ENCODE measurements at regions not wholly inside any gene's neighbourhood (a gene's known extent, or its start where the extent isn't known, plus 50 kb on each side); places are given as distances from the start of the nearest gene placed in this dataset.
"Not testable (repeated sequence)": the region's sequence is repeated elsewhere in the genome, so short reads cannot be mapped to it uniquely, and the experiment has no call there.

DNA sequence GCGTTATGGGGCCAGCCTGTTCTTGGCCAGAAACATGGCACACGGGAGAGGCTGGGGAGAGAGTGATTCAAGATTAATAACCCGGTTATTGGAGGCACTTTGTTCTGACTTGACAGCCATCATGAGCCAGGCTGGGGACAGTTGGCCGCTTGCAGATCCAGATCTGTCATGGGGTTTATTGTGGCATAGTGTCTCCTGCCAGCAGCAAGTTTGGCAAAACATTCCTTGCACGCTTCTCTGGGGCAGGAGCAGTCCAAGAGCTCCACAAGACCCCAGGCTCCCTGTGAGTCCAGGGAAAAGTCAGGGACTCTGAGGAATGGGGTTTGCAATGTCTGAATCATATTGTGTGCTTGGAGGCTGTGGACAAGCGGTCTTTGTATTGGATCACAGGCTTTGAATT, 270.4 kb downstream of the MIAT start:
- DNase-seq (ENCODE audit: low spot score), result no peak

DNA sequence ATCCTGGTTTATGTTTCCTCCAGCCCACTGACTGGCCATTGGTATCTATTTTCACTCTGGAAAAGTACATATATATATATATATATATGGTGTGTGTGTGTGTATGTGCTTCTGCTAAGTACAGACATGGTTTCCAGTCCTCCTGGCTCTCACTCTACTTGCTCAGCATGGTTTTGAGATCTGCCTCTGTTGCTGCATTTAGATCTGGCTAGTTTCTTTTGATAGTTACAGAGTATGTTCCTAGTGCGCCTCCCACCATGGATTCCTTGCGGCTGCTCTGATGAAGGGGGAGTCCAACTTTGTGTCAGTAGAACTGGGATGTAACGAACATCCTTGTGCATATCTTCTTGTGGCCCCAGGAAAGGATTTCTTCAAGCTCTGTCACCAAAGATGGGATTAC, 274.1 kb downstream of the MIAT start:
- DNase-seq (ENCODE audit: low spot score), result no peak

- DNase-seq (ENCODE audit: low spot score), result no peak
These were observed 275.8 kb downstream of the MIAT start for GRCh38 chr22:26933105-26933590.

GRCh38 chr22:26937213-26937612, 279.8 kb downstream of the MIAT start:
- DNase-seq (ENCODE audit: low spot score), result no peak

GRCh38 chr22:26939466-26939865, 282.1 kb downstream of the MIAT start:
- DNase-seq (ENCODE audit: low spot score), result no peak

DNA sequence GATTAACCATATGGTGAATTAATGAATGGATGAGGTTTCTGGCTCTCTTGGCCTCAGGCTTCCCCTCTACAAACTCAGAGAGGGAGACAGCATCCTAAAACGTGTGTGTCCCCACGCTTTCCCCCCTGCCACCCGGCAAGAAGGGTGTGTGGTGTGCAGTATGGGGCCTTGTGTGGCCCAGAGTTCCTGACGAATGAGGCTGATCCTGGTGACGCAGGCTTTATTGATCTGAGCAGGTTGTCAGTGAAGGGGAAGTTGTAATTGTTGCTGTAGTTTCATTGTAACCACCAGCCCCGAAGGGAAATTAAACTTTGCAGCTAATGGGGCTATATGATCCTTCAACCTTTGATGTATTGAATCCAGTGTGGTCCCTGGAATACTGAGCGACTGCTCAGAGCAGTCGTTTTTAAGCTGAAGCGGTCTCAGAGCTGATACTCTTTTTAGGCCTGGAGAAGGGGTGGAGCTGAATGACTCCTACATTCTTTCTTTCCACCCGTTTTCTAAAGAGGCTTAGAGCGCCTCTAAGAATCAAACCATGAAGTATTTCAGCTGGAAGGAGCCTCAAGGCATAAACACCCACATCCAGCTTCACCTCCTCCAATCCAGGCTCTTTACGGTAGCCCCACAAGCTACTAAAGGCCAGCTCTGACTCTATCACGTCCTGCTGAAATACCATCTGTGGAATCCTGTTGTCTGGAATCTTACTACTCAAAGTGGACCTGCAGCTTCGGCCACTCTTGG, 284.7 kb downstream of the MIAT start:
- DNase-seq (ENCODE audit: low spot score), result no peak

GRCh38 chr22:26942637-26942957, 285.2 kb downstream of the MIAT start:
- no peak for DNase-seq (ENCODE audit: low spot score)

DNA sequence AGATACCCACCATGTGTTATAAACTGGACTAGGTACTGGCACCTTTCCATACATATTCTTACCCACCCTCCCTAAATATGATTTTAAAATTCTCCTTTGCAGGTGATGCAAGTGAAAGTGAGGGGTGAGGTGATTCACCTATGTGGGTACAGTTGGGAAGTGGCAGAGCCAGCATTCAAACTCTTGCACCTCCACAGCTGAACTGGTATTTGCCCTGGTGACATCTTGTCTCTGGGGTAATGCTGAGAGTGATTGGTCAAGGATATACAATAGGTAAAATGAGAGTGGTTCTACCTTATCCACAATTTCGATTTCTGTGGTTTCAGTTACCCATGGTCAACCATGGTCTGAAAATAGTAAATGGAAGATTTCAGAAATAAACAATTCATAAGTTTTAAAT, 288.2 kb downstream of the MIAT start:
- no peak for DNase-seq (ENCODE audit: low spot score)

DNA sequence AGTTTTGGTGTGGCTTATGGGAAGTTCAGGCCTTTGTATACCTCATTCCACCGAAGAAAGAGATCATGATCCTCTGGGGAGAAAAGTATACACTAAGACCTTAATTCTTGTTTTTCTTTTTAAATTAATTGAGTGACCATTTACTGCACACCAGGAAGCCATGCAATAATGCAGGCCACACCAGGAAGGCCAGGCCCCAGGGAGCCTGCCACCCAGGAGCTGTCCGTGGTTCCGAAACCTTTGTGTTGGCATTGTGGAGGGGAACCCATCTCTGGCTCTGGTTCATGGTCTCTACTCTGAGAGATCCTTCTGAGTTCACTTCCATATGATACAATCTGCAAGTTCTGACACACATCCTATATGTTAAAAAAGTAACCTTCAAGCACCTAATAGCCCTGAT, 291.8 kb downstream of the MIAT start:
- peak; percentile 11 for DNase-seq (ENCODE audit: low spot score)

- DNase-seq (ENCODE audit: low spot score), result not testable (repeated sequence)
These were observed 293.8 kb downstream of the MIAT start for GRCh38 chr22:26951139-26951538.

GRCh38 chr22:26952004-26952403, 294.6 kb downstream of the MIAT start:
- DNase-seq (ENCODE audit: low spot score), result no peak

DNA sequence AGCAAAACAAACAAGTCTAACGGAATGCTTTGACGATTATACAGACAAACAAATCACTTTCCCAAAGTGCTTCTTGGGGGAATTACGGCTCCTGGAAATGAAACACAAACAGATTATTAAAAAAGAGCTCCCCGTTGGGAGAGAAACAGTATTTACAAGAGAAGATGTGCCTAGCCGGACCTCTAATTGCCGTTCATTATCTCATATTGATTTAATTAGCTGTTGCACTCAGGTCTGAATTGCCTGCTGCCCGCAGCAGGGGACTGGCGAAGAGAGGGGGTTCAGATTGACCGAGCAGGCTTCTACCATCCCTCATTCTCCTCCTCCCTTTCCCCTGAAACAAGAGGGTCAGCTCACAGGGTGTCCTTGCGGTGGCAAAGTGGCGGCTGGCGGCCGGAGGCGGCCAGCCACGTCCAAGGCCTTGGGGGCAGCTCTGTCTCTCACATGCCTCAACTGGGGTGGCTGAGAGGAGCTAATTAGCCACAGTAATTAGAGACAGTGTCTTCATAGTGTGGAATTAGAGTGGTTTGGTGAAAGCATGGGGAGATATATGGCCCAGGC, 295.1 kb downstream of the MIAT start:
- DNase-seq (ENCODE audit: low spot score), result no peak

DNA sequence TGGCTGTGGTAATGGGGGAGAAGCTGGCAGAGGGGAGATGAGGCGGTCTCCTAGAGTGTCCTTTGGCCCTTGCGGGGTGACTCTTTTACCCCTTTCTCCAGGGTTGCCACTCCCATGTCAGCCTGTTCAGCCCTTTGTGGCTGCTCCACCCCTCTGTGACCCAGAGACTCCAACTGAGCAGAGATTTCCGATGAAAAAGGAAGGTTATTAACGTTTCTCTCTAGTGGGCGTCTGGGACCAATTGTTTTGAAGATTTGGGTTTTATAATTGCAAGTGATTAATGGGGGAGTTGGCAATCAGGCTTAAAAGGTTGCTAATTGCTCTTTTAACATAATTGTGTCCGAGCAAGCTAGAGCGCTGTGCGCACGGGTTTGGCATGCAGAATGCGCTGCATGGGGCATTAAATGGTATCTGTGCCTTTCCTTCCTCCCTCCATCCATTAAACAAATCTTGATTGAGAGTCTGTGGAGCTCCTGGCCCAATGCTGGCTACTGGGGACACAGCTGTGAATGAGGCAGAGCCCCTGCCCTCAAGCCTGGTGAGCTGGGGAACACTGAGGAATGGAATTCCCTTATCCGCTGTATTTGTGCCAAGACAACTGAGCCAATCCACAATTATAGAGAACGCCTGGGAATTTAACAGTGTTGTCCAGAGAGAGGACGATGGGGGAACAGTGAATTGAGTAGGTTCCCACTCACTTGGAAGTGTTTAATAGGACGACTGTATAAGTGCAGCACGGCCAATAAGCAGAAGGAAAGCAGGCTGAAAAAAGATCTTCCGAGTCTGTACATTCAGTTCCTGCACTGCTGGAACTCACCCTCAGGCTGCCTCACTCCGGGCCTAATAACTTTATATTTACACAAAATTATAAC, 295.9 kb downstream of the MIAT start:
- no peak for DNase-seq (ENCODE audit: low spot score)

GRCh38 chr22:26956371-26956770, 299.0 kb downstream of the MIAT start:
- no peak for DNase-seq (ENCODE audit: low spot score)

DNA sequence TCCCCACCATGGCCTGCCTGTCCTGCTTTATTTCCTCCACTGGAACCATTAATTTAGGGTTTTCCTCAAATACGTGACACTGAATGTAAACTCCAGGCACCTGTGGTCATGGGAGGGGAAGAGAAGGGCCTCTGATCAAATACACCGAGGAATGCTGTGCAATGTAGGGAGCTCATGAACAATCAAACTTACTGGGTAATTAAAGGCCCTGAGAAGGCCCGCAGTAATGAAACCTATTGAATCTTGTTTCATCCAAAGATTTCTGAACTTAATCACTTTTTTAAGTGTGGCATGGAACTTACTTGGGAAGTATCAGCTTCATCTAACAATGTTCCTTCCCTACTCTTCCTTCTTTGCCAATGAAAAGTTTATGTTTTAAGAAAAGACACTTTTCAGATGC, 299.8 kb downstream of the MIAT start:
- DNase-seq (ENCODE audit: low spot score), result no peak

DNA sequence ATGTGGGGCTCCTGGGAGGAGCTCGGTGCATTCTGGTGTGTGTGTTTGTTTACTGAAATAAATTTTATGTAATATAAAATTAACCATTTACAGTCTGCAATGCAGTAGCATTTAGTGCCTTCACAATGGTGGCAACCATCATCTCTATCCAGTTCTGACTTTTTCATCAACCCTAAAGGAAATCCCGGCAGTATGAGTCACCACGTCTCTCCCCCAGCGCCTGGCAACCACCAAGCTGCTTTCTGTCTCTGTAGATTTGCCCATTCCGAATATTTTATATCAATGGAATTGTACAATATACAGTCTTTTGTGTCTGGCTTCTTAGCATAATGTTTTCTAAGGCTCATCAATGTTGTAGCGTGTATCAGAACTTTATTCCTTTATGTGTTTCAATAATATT, 300.5 kb downstream of the MIAT start:
- DNase-seq (ENCODE audit: low spot score), result no peak

DNA sequence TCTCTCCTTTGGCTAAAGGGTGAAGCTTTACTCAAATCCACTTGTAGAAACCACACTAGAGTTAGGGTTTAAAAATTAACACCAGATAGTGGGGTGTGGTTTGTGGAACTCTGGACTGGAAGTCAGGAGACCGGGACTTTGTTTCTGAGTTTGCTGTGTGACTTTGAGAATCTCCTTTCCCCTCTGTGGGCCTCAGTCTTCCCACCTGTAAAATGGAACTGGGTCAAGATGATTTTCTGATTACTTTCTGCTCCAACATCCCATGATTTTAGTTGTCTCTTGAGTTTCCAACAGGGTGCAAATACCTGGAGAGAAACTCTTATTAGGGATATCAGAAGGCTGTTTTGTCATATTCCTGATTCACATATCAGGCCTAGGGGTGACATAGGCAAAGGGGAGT, 301.0 kb downstream of the MIAT start:
- DNase-seq (ENCODE audit: low spot score), result no peak

DNA sequence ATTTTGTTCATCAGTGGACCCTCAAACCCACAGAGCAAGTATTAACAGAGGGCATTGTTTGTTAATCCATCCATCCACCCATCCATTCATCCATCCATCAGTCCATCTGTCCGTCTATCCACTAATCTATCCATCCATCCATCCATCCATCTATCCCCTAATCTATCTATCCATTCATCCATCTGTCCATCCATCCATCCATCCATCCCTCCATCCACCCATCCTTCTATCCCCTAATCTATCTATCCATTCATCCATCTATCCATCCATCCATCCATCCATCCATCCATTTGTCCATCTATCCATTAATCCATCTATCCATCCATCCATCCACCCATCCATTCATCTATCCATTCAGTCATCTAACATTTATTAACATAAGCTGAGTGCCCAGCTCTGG, 307.3 kb downstream of the MIAT start:
- no peak for DNase-seq (ENCODE audit: low spot score)

DNA sequence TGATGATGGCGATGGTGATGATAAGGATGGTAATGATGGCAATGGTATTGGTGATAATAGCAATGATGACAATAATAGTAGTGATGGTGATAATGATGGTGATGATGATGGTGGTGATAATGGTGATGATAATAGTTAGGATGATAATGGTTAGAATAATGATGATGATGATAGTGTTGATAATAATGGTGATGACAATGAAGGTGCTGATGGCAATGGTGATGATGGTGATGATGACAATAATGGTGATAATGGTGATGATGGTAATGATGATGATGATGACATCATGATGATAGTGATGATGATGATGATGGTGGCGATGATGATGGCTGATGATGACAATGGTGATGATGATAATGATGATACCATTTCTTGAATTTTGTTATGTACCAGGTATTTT, 309.9 kb downstream of the MIAT start:
- no peak for DNase-seq (ENCODE audit: low spot score)

- no peak for DNase-seq (ENCODE audit: low spot score)
These were observed 311.6 kb downstream of the MIAT start for GRCh38 chr22:26968859-26969523.

DNA sequence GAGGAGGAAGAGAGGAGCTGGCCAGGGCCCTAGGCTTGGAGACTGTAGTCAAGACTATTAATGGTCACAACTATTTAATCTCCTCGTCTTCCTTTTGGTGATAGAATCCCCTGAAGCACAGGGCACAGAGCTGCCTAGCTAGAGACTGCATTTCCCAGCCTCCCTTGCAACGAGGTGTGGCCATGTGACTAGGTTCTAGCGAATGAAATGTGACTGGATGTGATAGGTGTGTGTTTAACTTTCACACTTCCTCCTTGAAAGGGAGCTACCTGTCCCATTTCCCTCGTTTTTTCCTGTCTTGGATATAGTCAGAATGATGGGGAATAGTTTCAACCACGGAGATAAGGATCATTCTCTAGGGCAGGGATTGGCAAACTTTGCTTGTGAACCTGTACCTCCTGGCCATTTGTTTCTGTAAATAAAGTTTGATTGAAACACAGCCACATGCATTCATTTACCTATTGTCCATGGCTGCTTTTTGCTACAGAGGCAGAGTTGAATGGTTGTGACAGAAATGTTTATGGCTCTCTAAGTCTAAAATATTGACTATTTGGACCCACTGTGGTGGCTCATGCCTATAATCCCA, 313.5 kb downstream of the MIAT start:
- DNase-seq (ENCODE audit: low spot score), result no peak

DNA sequence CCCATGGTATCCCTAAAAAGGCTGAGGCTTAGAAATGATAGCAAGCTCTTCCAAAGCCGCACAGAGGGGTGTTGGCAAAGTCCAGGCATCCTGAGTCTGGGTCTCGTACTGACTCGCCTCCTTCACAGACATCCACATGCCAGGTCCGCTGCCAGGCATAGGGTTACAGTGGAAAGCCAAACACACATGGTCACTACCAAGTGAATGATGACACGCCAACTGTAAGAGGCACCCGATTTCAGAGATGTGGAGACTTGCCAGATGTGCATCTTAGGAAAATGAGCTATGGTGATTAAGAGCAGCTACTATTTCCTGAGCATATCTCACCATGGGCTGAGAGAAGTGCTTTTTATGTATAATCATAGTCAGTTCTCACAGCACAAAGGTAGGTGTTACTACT, 314.9 kb downstream of the MIAT start:
- DNase-seq (ENCODE audit: low spot score), result no peak
